AG04450 (cell line): ENCODE measurements at regions not wholly inside any gene's neighbourhood (a gene's known extent, or its start where the extent isn't known, plus 50 kb on each side); places are given as distances from the start of the nearest gene placed in this dataset.

Experiments used
- CTCF ChIA-PET: fragments of 300-600, 350-600 bp; formaldehyde crosslinking; extraction: SDS; loops from one replicate; lab custom pipeline; 2022; ENCODE audit warnings: antibody characterized with exemption, inconsistent platforms; lab: Charles Lee
- POLR2A ChIA-PET: fragments of 350-600 bp; formaldehyde crosslinking; extraction: SDS; loops from one replicate; lab custom pipeline; 2021; ENCODE audit warnings: antibody characterized with exemption, inconsistent platforms; lab: Yijun Ruan, JAX
- DNase-seq: peaks from one replicate; pipeline ENCODE4 v3.0.0-alpha.2; 2011; ENCODE audit warnings: low read depth, low spot score
- H3K27ac ChIP-seq: one replicate; pipeline ENCODE4 v1.5.1; 2012; ENCODE audit warnings: low read depth, low read length, control low read depth
- H3K27me3 ChIP-seq: one replicate; pipeline ENCODE4 v1.6.0; 2012; ENCODE audit warnings: low read length; ENCODE audit not compliant: control insufficient read depth, insufficient read depth
- H3K4me3 ChIP-seq: 2 replicates; pipeline ENCODE4 v1.5.1; 2011; ENCODE audit warnings: mild to moderate bottlenecking, low read depth, low read length, control low read depth
- H3K9me3 ChIP-seq: 2 replicates; pipeline ENCODE4 v1.5.1; 2012; ENCODE audit warnings: low read length; ENCODE audit not compliant: control insufficient read depth, insufficient read depth
- CTCF ChIP-seq: IDR thresholded peaks from 2 replicates; pipeline ENCODE4 v1.5.1; 2011; ENCODE audit warnings: low read depth, low read length, control low read depth, inconsistent platforms

GRCh38 chr9:25029743-25030142, 484.0 kb upstream of the IZUMO3 start:
- H3K9me3 ChIP-seq, result peaks cover 13% of the 10 kb centered on the region
- TF ChIP-seq CTCF, result no peak

GRCh38 chr9:25025686-25026085, 480.0 kb upstream of the IZUMO3 start:
- no peak overlapping the region for H3K27ac ChIP-seq
- peaks cover 13% of the 10 kb centered on the region for H3K9me3 ChIP-seq
- CTCF ChIA-PET, result no interaction called here
- H3K27me3 ChIP-seq, result no peaks in the 10 kb centered on the region
- H3K4me3 ChIP-seq, result no peak overlapping the region
- no peak for TF ChIP-seq CTCF
- POLR2A ChIA-PET, result no interaction called here
- DNase-seq, result no peak

More at GRCh38 chr9:25029743-25030142, 484.0 kb upstream of the IZUMO3 start:
- Histone ChIP-seq H3K27me3 (no peaks in the 10 kb centered on the region), H3K27ac (no peak overlapping the region), H3K4me3 (no peak overlapping the region)
- ChIA-PET POLR2A (no interaction called here), CTCF (no interaction called here)
- no peak for DNase-seq

GRCh38 chr9:25025156-25025555, 479.5 kb upstream of the IZUMO3 start:
- H3K27ac ChIP-seq, result no peak overlapping the region
- peaks cover 13% of the 10 kb centered on the region for H3K9me3 ChIP-seq
- ChIA-PET CTCF (no interaction called here), POLR2A (no interaction called here)
- no peak for TF ChIP-seq CTCF
- H3K4me3 ChIP-seq, result no peak overlapping the region
- H3K27me3 ChIP-seq, result no peaks in the 10 kb centered on the region
- DNase-seq, result no peak

- TF ChIP-seq CTCF, result no peak
- Histone ChIP-seq H3K4me3 (no peak overlapping the region), H3K27ac (no peak overlapping the region), H3K27me3 (no peaks in the 10 kb centered on the region), H3K9me3 (no peaks in the 10 kb centered on the region)
- ChIA-PET CTCF (no interaction called here), POLR2A (no interaction called here)
- DNase-seq, result no peak
These were observed 472.1 kb upstream of the IZUMO3 start for GRCh38 chr9:25017779-25018178.

- TF ChIP-seq CTCF, result no peak
- Histone ChIP-seq H3K4me3 (no peak overlapping the region), H3K27me3 (no peaks in the 10 kb centered on the region), H3K9me3 (no peaks in the 10 kb centered on the region; the same call in 1 of the 2 replicates), H3K27ac (no peak overlapping the region)
- ChIA-PET CTCF (no interaction called here), POLR2A (no interaction called here)
- no peak for DNase-seq
These were observed 464.4 kb upstream of the IZUMO3 start for GRCh38 chr9:25010027-25010662.
